ENCODE measurements at regions not wholly inside any gene's neighbourhood (a gene's known extent, or its start where the extent isn't known, plus 50 kb on each side); places are given as distances from the start of the nearest gene placed in this dataset.

DNA sequence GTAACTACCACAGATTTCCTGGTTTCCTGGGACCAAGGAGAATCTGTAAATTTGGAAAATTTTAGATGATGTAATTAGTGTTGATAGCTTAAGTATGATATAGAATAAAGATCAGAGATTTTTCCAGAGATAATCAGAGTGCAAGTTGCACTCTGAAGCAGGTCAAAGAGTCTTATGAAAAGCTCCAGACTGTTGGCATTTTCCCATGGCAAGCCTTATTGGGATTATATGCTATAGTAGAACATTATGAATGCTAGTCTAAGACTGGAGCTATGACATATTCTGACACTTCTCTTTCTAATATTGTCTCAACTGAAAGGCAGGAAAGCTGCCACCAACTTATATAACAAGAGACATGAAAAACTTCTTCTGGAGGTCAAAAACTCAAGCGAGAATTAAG is 1638.3 kb upstream of the LRRTM1 start:
- DNase-seq (ENCODE audit: low spot score) = no peak

DNA sequence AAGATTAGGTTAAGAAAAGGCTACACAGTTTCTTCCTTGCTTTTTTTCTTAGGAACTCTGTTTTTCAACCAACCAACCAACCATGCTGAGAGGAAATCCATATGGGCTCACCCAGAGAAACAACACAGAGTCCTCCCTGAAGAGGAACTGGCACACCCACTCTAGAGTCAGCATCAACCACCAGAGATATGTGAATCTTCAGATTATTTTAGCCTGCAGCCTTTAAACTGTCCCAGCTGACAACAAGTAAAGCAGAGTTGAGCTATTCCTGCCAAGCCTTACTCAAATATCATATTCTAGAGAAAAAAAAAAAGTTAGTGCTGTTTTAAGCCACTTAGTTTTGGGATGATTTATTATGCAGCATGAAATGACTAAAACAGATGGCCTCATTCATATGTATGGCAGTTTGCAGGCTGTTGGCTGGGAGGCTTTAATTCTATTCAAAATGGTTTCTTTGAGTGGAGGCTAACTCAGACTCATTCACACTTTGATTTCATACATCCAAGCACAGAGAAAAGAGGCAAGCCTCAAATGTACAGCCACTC is 1637.7 kb upstream of the LRRTM1 start:
- no peak for DNase-seq (ENCODE audit: low spot score)

DNA sequence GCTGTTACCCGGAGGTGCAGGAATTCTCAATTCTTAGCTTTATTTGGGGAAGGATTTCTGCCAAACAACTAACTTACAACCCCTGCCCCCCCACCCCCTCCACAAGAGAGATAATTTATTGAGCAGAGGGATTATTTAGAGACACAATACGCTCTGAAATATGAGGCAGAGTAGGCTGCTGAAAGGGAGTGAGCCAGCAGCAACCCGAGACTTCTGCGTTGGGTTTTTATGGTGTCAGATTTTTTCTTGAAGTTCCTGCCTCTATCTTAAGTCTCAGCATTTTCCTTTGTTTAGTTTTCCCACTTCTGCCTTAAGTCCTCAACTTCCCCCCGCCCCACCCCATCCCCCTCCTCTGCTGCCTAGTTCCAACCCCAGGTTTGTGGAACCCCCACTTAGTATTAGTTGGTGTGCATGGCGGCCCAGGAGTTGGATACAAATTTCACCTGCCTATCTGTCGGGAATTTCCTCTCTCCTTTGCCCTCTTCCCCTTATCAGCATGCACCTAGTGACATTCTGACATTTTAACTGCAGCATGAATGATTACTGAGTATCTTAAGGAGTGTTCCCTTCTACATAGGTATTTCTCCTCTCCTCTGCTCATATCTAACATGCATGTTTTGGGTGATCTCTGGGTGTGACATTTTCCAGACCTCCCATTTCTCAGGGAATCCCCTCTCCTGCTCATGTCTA is 1635.9 kb upstream of the LRRTM1 start:
- no peak for DNase-seq (ENCODE audit: low spot score)

DNA sequence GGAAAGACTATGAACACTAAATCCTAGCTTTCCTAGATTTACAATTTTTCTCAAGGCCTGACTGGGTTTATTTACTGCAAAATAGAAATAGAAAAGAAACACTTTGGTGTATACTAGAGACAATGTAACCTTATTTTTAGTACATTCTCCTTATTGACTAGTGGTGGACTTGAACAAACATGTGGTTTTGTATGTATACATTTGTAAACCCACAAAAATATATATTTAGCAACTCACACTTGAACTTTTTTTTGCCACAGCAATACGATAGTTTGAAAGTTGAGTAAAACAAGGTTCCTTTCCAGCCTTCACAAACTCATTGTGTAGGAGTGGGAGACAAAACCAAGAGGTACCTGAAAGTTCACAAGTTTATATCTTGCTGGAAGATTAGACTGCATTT is 1633.4 kb upstream of the LRRTM1 start:
- no peak for DNase-seq (ENCODE audit: low spot score)

DNA sequence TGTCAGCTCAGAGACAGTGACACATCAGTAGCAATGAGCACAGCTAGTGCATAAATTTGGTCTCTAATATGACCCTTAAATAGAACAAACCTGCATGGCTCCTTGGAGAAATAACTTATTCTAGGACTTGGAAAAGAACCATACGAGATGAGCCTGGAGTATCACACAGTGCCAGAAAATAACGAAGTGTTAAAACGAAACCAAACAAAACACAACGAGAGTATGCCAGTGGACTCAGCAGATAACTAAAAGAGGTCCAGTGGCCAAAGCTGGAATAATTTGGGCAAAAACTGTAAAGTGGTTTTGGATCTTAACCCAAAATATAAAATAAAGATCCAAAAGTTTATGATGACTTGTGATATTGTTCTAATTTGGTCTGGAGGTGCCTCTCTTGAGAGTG is 1599.0 kb upstream of the LRRTM1 start:
- DNase-seq (ENCODE audit: low spot score) = no peak

DNA sequence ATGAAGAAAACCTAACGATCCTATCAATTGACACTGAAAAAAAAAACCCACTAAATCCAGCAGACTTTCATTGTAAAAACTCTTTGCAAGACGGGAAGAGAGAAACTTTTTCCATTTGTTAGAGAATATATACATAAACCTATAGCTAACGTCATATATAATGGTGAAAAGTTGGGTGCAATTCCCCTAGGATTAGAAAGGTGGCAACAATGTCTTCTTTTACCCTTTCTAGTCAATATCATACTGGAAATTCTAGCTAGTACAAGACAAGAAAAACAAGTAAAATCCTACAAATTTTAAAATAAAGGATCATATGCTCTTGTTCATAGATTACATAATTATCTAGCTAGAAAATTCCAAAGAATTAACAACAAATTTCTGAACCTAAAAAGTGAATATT is 1596.5 kb upstream of the LRRTM1 start:
- DNase-seq (ENCODE audit: low spot score) = no peak

DNA sequence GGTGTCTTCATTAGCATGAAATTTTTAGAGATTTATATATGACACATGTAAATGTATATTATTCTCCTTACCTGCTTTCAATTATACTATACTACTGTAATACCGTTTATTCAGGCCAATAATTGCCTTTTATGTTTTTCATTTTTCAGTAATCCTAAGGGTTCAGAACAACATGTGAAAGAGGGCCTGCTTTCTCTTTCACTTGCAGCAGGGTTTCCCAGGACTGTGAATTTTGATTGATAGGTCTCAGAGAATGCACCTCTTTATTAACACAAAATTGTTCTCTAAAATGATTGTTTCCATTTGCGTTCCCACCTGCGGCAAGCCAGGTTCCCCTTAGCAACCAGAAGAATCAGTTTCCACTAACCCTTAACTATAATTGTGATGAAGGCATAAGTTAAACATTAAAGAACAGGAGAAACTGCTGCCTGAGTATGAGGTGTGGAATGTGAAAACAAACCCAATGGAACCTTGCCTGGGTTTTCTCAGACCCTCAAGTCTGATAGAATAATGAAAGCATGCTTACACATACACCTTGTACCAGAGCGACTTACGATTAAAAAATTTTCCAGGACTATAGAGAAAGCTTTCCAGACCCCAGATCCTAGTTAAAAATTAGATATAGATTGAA is 1591.2 kb upstream of the LRRTM1 start:
- no peak for DNase-seq (ENCODE audit: low spot score)

DNA sequence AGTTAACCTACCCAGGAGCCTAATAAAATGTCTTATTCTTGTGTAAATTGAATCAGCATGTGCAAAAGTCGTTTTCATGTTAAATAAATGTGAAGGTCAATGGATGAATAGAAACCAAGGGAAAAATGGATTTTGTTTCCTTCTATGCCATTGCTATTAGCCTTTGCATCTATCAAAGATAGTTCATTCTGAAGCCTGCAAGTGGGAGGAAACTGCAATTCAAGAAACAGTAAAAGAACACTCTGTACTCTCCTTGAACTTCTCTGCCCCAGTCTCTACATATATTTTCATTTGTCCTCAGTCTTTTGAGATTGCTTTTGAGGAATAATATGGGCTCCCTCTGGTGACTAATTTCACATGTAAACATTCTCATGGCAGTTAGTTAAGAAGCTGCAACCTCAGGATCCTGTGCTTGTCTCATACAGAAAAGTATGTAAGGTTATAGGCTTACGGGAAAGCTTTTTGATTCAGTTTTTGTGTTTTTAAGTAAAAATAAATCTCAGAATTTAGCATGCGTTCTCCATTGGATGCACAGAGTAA is 1590.0 kb upstream of the LRRTM1 start:
- peak; percentile 27 for DNase-seq (ENCODE audit: low spot score)

DNA sequence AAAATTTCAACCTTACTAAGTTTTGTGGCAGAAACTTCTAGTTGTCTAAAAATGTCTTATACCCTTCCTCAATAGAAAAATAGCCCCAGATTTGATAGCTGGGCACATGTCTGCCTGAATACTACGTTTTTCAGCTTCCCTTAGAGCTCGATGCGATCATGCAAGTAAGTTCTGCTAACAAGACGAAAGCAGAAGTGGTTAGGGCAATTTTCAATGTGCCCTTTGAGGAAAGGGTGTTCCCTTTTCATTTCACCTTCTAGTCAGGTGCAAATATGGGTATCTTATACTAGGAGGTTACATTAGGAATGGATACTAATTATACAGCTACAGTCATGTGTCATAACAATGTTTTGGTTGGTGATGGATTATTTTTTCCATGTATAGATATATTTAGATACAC is 1572.1 kb upstream of the LRRTM1 start:
- no peak for DNase-seq (ENCODE audit: low spot score)

DNA sequence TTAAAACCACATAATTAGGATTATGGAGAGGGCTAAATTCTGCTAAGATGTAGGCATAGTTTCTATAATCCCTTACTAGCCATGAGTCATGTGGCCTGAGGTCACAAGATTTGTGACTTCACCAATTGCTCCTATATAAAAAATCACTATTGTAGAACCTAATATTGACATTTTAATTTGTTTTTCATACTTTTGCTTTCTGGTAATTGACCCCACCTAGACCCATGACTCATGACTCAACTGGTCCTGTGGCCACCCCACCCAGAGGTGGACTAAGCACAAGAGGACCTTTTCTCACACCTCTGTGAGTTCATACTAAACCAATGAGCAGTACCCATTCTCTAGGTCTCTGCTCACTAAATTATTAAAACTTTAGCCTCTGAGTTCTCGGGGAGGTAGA is 1567.5 kb upstream of the LRRTM1 start:
- DNase-seq (ENCODE audit: low spot score) = no peak

DNA sequence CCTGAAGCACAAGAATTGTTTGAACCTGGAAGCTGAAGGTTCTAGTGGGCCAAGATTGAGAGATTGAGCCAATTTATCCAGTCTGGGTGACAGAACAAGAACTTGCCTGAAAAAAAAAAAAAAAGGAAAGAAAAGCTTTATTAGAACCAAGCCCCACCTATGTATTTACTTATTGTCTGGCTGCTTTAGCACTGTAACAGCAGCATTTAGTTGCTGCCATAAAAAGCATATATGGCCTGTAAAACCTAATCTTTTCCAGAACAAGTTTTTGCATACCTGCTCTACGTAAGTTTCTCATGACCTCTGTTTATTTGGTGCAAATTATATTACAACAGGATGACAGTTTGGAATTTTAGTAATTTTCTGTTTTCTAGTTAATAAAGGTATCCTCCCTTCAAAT is 1565.6 kb upstream of the LRRTM1 start:
- DNase-seq (ENCODE audit: low spot score) = no peak

DNA sequence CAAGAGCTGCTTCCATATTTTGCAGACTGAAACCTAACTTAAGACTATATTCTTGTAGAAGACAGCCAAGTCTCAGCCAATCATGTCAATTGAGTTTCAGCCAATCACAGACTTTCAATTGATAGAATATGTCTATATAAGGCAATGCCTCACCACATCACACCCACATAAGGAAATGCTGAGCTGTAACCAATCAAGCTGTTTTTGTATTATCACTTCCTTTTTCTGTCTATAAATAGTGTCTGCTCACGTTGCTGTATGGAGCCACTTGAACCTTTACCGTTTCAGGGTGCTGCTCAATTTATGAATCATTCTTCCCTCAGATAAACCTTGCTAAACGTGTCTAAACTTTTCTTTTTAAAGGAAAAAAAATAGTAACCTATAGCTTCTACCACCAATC is 1554.4 kb upstream of the LRRTM1 start:
- peak; percentile 6 for DNase-seq (ENCODE audit: low spot score)

DNA sequence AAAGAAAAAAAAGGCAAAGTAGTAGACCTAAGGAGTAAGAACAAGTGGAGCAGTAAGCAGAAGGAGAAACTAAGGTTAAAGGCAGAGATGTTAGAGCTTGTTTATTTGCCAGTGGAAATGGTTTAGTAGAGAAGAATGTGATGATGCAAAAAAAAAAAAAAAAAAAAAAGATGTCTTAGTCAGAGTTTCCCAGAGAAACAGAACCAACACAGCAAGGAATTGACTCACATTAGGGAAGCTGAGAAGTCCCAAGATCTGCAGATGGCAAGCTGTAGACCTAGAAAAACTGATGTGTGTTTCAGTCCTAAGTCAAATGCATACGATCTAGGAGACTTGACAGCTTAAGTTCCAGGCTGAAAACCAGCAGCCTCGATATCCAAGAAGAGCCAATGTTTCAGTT is 1548.8 kb upstream of the LRRTM1 start:
- DNase-seq (ENCODE audit: low spot score) = no peak

DNA sequence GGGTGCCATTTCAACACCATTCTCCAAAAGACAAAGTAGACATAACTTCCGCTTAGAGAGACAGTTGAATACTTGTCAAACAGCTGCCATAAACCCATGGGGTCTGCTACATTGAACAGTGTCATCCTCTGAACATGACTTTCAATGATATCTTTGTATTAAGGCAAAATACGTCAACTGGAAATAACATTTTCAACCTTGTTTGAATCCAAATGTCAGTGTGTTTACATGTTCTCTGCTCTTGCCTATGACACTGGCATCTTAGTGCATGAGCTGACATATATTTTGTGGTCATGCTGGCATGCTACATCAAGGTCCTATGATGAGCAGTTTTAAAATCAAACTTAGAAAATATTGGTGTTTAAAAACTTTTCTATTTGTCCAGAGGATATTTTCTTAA is 1548.1 kb upstream of the LRRTM1 start:
- DNase-seq (ENCODE audit: low spot score) = no peak

DNA sequence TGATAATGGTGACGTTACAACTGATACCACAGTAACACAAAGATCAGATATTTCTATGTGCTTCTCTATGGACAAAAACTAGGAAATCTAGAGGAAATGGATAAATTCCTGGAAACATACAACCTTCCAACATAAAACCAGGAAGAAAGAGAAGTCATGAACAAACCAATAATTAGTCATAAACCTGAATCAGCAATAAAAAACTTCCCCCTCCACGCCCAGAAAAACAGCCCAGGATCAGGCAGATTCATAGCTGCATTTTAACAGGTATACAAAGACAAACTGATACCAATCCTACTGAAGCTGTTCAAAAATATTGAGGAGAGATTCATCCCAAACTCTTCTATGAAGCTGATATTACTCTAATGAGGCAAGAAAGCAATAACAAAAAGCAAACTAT is 1535.2 kb upstream of the LRRTM1 start:
- no peak for DNase-seq (ENCODE audit: low spot score)

DNA sequence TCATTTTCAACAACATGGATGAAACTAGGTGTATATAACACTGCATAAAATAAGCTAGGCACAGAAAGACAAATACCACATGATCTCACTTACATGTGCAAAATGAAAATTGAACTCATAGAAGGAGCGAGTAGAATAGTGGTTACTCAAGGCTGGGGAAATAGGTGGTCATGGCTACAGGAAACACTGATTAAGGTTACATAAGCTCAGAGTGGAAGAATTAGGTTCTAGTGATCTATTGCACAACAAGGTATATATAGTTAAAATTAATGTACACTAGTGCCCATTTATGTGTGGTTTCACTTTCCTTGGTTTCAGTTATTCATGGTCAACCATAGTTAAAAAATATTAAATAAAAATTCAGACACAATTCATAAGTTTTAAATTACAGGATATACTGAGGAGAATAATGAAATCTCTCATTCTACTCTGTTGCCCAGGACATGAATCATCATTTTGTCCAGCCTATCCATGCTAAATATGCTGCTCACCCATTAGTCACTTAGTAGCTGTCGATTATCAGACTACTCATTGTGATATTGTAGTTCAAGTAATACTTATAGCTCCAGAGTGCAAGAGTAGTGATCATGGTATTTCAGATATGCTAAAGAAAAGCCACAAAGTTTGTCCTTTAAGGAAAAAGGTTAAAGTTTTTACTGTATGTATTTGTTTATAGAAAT is 1530.9 kb upstream of the LRRTM1 start:
- no peak for DNase-seq (ENCODE audit: low spot score)

DNA sequence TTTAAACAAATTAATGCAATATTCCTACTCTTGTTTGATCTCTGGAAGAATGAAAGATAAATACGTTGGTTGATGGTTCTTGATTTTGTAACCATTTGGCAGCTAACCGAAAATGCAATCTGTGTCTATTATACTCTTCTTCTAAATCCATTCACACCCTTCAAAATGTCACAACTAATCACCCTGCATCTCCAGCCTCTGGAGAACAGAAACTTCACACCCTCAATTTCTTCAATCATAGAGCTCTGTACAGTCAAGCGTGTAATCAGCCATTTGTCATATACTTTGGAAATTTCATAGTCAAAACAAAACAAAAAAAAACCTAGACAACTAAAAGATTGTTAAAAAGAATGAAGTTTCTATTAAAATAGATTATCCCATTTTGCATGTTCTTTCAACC is 1482.3 kb upstream of the LRRTM1 start:
- no peak for DNase-seq (ENCODE audit: low spot score)

DNA sequence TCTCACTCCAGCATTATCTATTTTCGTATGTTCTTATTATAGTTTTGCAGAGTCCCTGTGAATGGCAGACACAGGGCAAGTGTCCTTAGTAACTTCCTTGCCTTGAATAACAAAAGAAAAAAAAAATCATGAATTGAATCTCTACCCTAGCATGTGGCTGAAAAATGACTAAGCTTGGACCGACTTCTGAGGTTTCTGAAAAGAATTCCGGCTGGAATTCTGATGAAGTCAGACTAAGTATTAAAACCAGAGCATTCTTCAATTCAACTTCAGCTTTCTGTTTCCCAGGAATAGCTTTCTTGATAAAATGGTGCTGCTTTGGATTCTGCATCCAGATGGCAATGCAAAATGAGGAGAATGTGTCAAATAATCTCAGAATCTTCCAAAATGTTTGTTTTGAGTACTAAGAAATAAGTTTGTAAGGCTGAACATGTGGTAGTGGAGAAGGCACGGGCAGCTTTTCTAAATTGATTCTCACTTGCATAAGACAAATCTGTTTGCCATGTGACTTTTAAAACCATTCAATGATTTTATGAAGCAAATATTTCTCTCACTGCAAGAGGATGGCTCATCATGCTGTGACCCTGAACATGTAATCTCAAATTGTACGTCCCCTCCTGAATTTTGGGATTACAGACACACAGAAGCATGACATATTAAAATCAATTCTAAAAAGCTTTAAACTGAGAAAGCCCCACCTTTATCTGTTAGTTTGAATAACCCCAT is 1462.8 kb upstream of the LRRTM1 start:
- peak; percentile 13 for DNase-seq (ENCODE audit: low spot score)

DNA sequence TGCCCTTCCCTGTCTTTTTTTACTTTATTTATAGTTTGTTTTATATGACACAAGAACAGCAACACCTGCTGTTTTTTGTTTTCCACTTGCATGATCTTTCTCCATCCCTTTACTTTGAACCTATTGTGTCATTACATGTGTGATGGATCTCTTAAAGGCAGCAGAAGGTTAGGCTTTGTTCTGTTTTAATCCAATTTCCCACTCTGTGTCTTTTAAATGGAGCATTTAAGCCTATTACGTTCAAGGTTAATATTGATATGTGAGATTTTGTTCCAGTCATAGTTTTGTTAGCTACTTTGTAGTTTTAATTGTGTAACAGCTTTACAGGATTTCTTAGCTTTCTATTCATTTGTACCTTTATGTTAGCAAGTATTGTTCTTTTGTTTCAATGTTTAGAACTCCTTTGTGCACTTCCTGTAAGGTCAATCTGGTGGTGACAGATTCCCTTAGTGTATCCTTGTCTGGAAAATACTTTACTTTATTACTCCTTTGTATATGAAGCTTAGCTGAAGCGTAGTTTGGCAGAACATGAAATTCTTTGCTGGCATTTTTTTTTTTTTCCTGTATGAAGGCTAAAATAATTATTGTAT is 1443.0 kb upstream of the LRRTM1 start:
- no peak for DNase-seq (ENCODE audit: low spot score)

DNA sequence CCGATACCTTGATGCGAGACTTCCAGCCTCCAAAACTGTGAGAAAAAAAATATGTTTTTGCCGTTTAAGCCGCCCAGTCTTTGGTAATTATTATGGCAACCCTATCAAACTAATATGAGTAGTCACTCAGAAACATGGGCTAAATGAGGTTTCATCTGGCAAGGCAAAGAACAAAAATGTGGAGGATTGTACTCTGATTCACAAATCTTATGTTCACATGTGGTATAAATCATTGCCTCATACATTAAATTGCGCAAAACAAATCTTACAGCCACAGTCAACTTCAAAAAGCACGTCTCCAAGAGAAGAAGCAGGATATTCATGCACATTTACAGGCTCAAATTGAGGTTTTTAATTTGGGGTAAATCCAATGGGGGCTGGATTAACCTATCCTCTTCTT is 1435.4 kb upstream of the LRRTM1 start:
- no peak for DNase-seq (ENCODE audit: low spot score)

DNA sequence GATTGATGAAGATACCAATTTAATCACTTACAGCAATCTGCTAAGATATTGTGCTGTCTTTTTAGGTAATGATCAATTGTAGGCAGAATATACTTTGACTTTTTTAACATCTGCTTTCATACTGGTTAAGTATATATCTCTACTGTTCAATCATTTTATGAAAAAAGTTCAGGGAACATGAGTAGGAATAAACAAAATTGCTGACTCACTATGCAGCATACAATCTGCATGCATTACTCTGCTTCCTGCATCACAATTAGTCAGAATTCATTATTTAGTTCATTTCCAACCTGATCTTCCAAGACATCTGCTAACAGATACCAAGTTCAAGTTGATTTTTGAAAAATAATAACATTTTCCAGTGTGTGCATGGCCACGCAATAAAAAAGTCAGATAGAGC is 1430.4 kb upstream of the LRRTM1 start:
- peak; percentile 7 for DNase-seq (ENCODE audit: low spot score)

DNA sequence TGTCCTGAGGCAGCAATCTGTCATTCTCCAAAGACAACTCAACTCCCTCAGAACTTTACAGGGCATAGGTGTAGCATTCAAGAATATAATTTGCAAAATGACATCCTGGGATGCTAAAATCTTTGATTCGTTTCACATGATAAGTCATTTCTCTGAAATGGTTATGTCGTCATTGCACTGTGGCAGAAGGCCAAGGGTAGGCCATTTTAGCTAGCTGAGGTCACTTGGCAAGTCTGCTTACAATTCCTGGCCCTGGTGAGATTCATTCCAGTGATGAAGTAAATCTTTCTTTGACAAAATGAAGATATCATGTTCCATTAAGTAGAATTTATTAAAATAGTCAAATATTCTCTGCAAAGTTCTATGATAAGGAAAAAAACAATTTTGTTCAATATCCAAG is 1410.3 kb upstream of the LRRTM1 start:
- DNase-seq (ENCODE audit: low spot score) = peak; percentile 6

Data from H4 (cell line).